ENCODE measurements at regions not wholly inside any gene's neighbourhood (a gene's known extent, or its start where the extent isn't known, plus 50 kb on each side); places are given as distances from the start of the nearest gene placed in this dataset.

GRCh38 chr11:90284171-90284570 is 61.3 kb upstream of the CHORDC1 start:
- no peak for TF ChIP-seq CTCF (IDR thresholded peaks at IDR 0.05; ENCODE audit: low read length)
- no peak for TF ChIP-seq EZH2 (optimal IDR thresholded peaks at IDR 0.05; ENCODE audit: low read depth, low read length)
